Body of pancreas (tissue), 4 donors: ENCODE measurements at regions not wholly inside any gene's neighbourhood (a gene's known extent, or its start where the extent isn't known, plus 50 kb on each side); places are given as distances from the start of the nearest gene placed in this dataset.

Experiments
- ATAC-seq: fragments of 150-250 bp; one replicate; pipeline ENCODE4 v1.9.1; 2016
- DNase-seq, 4 donors: peaks; one replicate each; pipeline ENCODE4 v3.0.0-alpha.2; 2019
- H3K27ac ChIP-seq, 4 donors: fragments of 200-600 bp; sonication (generic); 1 replicate in 3 of 4; 2 replicates in 1 of 4; pipeline versions ENCODE4 v1.5.1 to v1.6.1; 2016 to 2019; ENCODE audit warnings: mild to moderate bottlenecking in 1 of 4, mixed read lengths in 1 of 4, moderate library complexity in 1 of 4
- H3K27me3 ChIP-seq, 2 donors: fragments of 200-600 bp; sonication (generic); one replicate each; pipeline ENCODE4 v1.6.0; 2016; ENCODE audit warnings: mild to moderate bottlenecking in 1 of 2
- H3K36me3 ChIP-seq, 2 donors: fragments of 200-600 bp; sonication (generic); replicated peaks in 1 of 2; 2 replicates each; pipeline ENCODE4 v1.5.1; 2016; ENCODE audit warnings: low read depth in 2 of 2; ENCODE audit not compliant: insufficient read depth in 1 of 2
- H3K4me1 ChIP-seq: fragments of 200-600 bp; sonication (generic); one replicate; pipeline ENCODE4 v1.6.0; 2016
- H3K4me3 ChIP-seq, 2 donors: fragments of 200-600 bp; sonication (generic); 1 replicate in 1 of 2; 2 replicates in 1 of 2; pipeline ENCODE4 v1.5.1; 2016 to 2019
- H3K9me3 ChIP-seq, 3 donors: fragments of 200-600 bp; sonication (generic); 1 replicate in 2 of 3; 2 replicates in 1 of 3; pipeline ENCODE4 v1.5.1; 2016
- CTCF ChIP-seq, 7 experiments: fragments of 450-650 bp in 4 of 7; fragments of 200-600 bp in 3 of 7; sonication (generic) in 3 of 7; IDR thresholded peaks; one replicate each; pipeline ENCODE4 v1.5.1; 2016 to 2019; ENCODE audit warnings: antibody characterized with exemption in 7 of 7
- POLR2A ChIP-seq, 3 donors: fragments of 450-650 bp; IDR thresholded peaks; one replicate each; pipeline ENCODE4 v1.6.1; 2016; ENCODE audit warnings: antibody characterized with exemption in 3 of 3, mild to moderate bottlenecking in 2 of 3
- WGBS, 2 donors: methylation state at CpG; one replicate each; pipeline ENCODE4 v1.1.5; 2017; 5-methylcytosine and 5-hydroxymethylcytosine counted together
- intact Hi-C: fragments of 100-400 bp; cut with DNase I; formaldehyde crosslinking; loops from one replicate; pipeline ENCODE4 v1.15.1; 2023

DNA sequence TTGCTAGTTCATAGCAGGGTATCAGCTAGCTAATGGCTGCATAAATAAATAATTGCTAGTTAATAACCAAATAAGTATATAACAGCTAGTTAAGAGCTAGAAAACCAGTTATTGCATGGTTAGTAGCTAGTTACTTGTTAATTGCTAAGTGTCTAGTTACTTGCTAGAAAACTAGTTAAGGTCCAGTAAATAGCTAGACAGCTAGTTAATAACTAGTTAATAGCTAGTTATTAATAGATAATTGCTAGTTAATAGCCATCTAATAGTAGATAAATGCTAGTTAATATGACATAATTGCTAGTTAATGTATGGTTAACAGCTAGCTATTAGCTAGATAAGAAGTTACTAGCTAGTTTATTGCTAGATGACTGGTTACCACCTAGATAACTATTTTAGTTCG is 629.9 kb upstream of the CT83 start:
- WGBS, 2 donors = 75 to 79% methylated on average over 1 of the region's 1 CpG
- TF ChIP-seq POLR2A (IDR thresholded peaks at IDR 0.05) = no peak
- no peak for TF ChIP-seq CTCF (IDR thresholded peaks at IDR 0.05)
- DNase-seq (no peak), ATAC-seq (no peak)
- intact Hi-C loops = no loop called here
- no peak overlapping the region for H3K27ac ChIP-seq
- H3K9me3 ChIP-seq = no peaks in the 10 kb centered on the region
- H3K36me3 ChIP-seq = no peaks in the 10 kb centered on the region
- no peaks in the 10 kb centered on the region for H3K4me1 ChIP-seq
- H3K27me3 ChIP-seq = no peaks in the 10 kb centered on the region
- no peak overlapping the region for H3K4me3 ChIP-seq

GRCh38 chrX:117063224-117063623 is 600.4 kb upstream of the CT83 start:
- Histone ChIP-seq H3K9me3 (no peaks in the 10 kb centered on the region), H3K4me1 (no peaks in the 10 kb centered on the region), H3K4me3 (no peak overlapping the region), H3K36me3 (no peaks in the 10 kb centered on the region), H3K27ac (no peak overlapping the region), H3K27me3 (no peaks in the 10 kb centered on the region)
- intact Hi-C loops = no loop called here
- TF ChIP-seq POLR2A (IDR thresholded peaks at IDR 0.05) (no peak), CTCF (IDR thresholded peaks at IDR 0.05) (no peak)
- ATAC-seq (no peak), DNase-seq (no peak)

DNA sequence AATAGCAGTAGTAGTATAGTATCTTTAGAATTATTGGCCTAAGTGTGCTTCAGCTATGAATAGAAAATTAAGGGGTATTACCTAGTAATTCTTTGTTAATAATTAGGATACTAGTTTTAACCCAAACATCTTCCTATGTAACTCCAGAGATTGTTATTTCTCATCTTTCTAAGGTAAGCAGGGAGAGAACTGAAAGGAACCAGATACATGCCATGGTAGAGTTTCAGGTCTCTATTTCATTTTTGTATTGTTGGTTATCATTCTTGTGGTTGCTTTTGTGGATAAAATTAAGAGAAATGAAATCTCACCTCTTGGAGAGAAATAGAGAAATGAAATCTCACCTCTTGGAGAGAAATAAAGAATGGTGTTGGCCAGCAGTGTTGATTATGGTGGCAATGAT is 597.1 kb upstream of the CT83 start:
- H3K4me1 ChIP-seq = no peaks in the 10 kb centered on the region
- intact Hi-C loops = no loop called here
- TF ChIP-seq CTCF (IDR thresholded peaks at IDR 0.05) (no peak), POLR2A (IDR thresholded peaks at IDR 0.05) (no peak)
- no peaks in the 10 kb centered on the region for H3K27me3 ChIP-seq
- ATAC-seq (no peak), DNase-seq (no peak)
- H3K4me3 ChIP-seq = no peak overlapping the region
- no peaks in the 10 kb centered on the region for H3K9me3 ChIP-seq
- no peaks in the 10 kb centered on the region for H3K36me3 ChIP-seq
- no peak overlapping the region for H3K27ac ChIP-seq

- intact Hi-C loops = no loop called here
- Histone ChIP-seq H3K27ac (no peak overlapping the region), H3K9me3 (no peaks in the 10 kb centered on the region), H3K4me1 (no peaks in the 10 kb centered on the region), H3K4me3 (no peak overlapping the region), H3K36me3 (no peaks in the 10 kb centered on the region), H3K27me3 (no peaks in the 10 kb centered on the region)
- DNase-seq = no peak
- no peak for TF ChIP-seq POLR2A (IDR thresholded peaks at IDR 0.05)
- no peak for ATAC-seq
- WGBS, 2 donors = 83 to 89% methylated on average over 1 of the region's 1 CpG
Observed at GRCh38 chrX:117053260-117053659, 590.5 kb upstream of the CT83 start.

- no peaks in the 10 kb centered on the region for H3K4me1 ChIP-seq
- no peaks in the 10 kb centered on the region for H3K36me3 ChIP-seq
- H3K9me3 ChIP-seq = no peaks in the 10 kb centered on the region
- no peaks in the 10 kb centered on the region for H3K27me3 ChIP-seq
- intact Hi-C loops = no loop called here
- 8 to 18% methylated on average over 1 of the region's 1 CpG for WGBS, 2 donors
- no peak overlapping the region for H3K4me3 ChIP-seq
- TF ChIP-seq CTCF (IDR thresholded peaks at IDR 0.05) (no peak), POLR2A (IDR thresholded peaks at IDR 0.05) (no peak)
- no peak for ATAC-seq
- no peak overlapping the region for H3K27ac ChIP-seq
- DNase-seq = no peak
Observed at GRCh38 chrX:117038918-117039440, 576.2 kb upstream of the CT83 start.
